ENCODE measurements at regions not wholly inside any gene's neighbourhood (a gene's known extent, or its start where the extent isn't known, plus 50 kb on each side); places are given as distances from the start of the nearest gene placed in this dataset.

DNA sequence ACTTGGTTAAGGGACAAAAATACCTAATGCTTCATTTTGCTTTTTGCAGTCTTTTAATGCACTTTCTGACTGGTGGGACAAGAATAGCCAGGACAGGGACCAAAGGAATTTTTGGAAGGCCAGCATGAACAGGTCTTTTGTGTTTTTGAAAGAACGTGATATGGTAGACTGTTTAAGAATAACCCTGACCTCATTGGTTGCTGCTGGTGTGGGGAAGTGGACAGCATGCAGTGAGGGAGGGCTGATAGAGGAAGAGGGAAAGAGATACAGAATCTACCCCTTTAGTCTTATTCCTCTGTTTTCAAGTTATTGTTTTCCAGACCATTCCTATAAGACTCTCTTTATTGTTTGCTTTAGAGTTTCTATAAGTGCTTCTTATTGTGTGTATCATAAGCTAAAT lies 816.2 kb downstream of the CDH11 start:
- Histone ChIP-seq H3K9me3 (no peaks in the 10 kb centered on the region), H3K36me3 (no peaks in the 10 kb centered on the region), H3K27me3 (no peaks in the 10 kb centered on the region), H3K27ac (no peak overlapping the region), H3K4me1 (no peaks in the 10 kb centered on the region), H3K4me3 (no peak overlapping the region)
- WGBS, 2 donors (ENCODE audit: low coverage in 1 of 2) = 59 to 67% methylated on average over 1 of the region's 1 CpG
- no peak for DNase-seq
- in situ Hi-C loops (cut with MboI; ENCODE audit: low pct_ligation_motif_present in 1 of 4, low pct_unique_long_range_greater_than_20kb in 1 of 4, low sequenced_read_pairs in 3 of 4) = no loop called here
- intact Hi-C loops (cut with DNase I; ENCODE audit: low total_unique reads) = no loop called here
- TF ChIP-seq EP300 (IDR thresholded peaks at IDR 0.05; ENCODE audit: low read depth) = no peak
- TF ChIP-seq, protein P1, sequence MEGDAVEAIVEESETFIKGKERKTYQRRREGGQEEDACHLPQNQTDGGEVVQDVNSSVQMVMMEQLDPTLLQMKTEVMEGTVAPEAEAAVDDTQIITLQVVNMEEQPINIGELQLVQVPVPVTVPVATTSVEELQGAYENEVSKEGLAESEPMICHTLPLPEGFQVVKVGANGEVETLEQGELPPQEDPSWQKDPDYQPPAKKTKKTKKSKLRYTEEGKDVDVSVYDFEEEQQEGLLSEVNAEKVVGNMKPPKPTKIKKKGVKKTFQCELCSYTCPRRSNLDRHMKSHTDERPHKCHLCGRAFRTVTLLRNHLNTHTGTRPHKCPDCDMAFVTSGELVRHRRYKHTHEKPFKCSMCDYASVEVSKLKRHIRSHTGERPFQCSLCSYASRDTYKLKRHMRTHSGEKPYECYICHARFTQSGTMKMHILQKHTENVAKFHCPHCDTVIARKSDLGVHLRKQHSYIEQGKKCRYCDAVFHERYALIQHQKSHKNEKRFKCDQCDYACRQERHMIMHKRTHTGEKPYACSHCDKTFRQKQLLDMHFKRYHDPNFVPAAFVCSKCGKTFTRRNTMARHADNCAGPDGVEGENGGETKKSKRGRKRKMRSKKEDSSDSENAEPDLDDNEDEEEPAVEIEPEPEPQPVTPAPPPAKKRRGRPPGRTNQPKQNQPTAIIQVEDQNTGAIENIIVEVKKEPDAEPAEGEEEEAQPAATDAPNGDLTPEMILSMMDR (IDR thresholded peaks at IDR 0.05) = no peak
- TF ChIP-seq POLR2AphosphoS5 (IDR thresholded peaks at IDR 0.05) = no peak
- no peak for TF ChIP-seq POLR2A (IDR thresholded peaks at IDR 0.05)

- 34 to 42% methylated on average over 2 of the region's 2 CpGs for WGBS, 2 donors (ENCODE audit: low coverage in 1 of 2)
- no peaks in the 10 kb centered on the region for H3K36me3 ChIP-seq
Measured at GRCh38 chr16:64304951-64305350, 816.9 kb downstream of the CDH11 start.

GRCh38 chr16:64304396-64304795 lies 817.5 kb downstream of the CDH11 start:
- TF ChIP-seq EP300 (IDR thresholded peaks at IDR 0.05; ENCODE audit: low read depth) (no peak), POLR2A (IDR thresholded peaks at IDR 0.05) (no peak), POLR2AphosphoS5 (IDR thresholded peaks at IDR 0.05) (no peak)
- TF ChIP-seq, protein P1 (IDR thresholded peaks at IDR 0.05) = no peak
- Histone ChIP-seq H3K9me3 (no peaks in the 10 kb centered on the region), H3K36me3 (no peaks in the 10 kb centered on the region), H3K4me3 (no peak overlapping the region), H3K27ac (no peak overlapping the region), H3K27me3 (no peaks in the 10 kb centered on the region), H3K4me1 (no peaks in the 10 kb centered on the region)
- intact Hi-C loops (cut with DNase I; ENCODE audit: low total_unique reads) = no loop called here
- in situ Hi-C loops (cut with MboI; ENCODE audit: low pct_ligation_motif_present in 1 of 4, low pct_unique_long_range_greater_than_20kb in 1 of 4, low sequenced_read_pairs in 3 of 4) = no loop called here
- WGBS, 2 donors (ENCODE audit: low coverage in 1 of 2) = 29 to 57% methylated on average over 1 of the region's 1 CpG
- no peak for DNase-seq

More at GRCh38 chr16:64304951-64305350, 816.9 kb downstream of the CDH11 start:
- H3K27me3 ChIP-seq = no peaks in the 10 kb centered on the region
- DNase-seq = no peak
- in situ Hi-C loops (cut with MboI; ENCODE audit: low pct_ligation_motif_present in 1 of 4, low pct_unique_long_range_greater_than_20kb in 1 of 4, low sequenced_read_pairs in 3 of 4) (no loop called here), intact Hi-C loops (cut with DNase I; ENCODE audit: low total_unique reads) (no loop called here)
- no peak overlapping the region for H3K27ac ChIP-seq
- no peaks in the 10 kb centered on the region for H3K4me1 ChIP-seq
- no peak overlapping the region for H3K4me3 ChIP-seq
- H3K9me3 ChIP-seq = no peaks in the 10 kb centered on the region
- TF ChIP-seq EP300 (IDR thresholded peaks at IDR 0.05; ENCODE audit: low read depth) (no peak), POLR2A (IDR thresholded peaks at IDR 0.05) (no peak), POLR2AphosphoS5 (IDR thresholded peaks at IDR 0.05) (no peak)
- TF ChIP-seq, protein P1 (IDR thresholded peaks at IDR 0.05) = no peak

- TF ChIP-seq POLR2AphosphoS5 (IDR thresholded peaks at IDR 0.05) = no peak
- no peak for TF ChIP-seq POLR2A (IDR thresholded peaks at IDR 0.05)
- TF ChIP-seq, protein P1 (IDR thresholded peaks at IDR 0.05) = no peak
- TF ChIP-seq EP300 (IDR thresholded peaks at IDR 0.05; ENCODE audit: low read depth) = no peak
- intact Hi-C loops (cut with DNase I; ENCODE audit: low total_unique reads) = no loop called here
Measured at GRCh38 chr16:64297863-64298600, 823.8 kb downstream of the CDH11 start.

More at GRCh38 chr16:64297863-64298600, 823.8 kb downstream of the CDH11 start:
- in situ Hi-C loops (cut with MboI; ENCODE audit: low pct_ligation_motif_present in 1 of 4, low pct_unique_long_range_greater_than_20kb in 1 of 4, low sequenced_read_pairs in 3 of 4) = no loop called here
- DNase-seq = no peak
- 81 to 92% methylated on average over 7 to 10 of the region's 10 CpGs for WGBS, 2 donors (ENCODE audit: low coverage in 1 of 2)
- Histone ChIP-seq H3K4me3 (no peak overlapping the region), H3K9me3 (no peaks in the 10 kb centered on the region), H3K27ac (no peak overlapping the region), H3K27me3 (no peaks in the 10 kb centered on the region), H3K4me1 (no peaks in the 10 kb centered on the region), H3K36me3 (no peaks in the 10 kb centered on the region)

Measured in transverse colon (tissue), 4 donors.